OCI-LY3 (cell line): ENCODE measurements at regions not wholly inside any gene's neighbourhood (a gene's known extent, or its start where the extent isn't known, plus 50 kb on each side); places are given as distances from the start of the nearest gene placed in this dataset.
A peak's percentile ranks its signal among the peaks of the same experiment; 100 is the strongest.

ENCODE experiments used
- EZH2phosphoT487 ChIP-seq: fragments of 200-600 bp; shearing (Covaris generic); IDR thresholded peaks from 2 replicates; pipeline ENCODE4 v1.6.1; 2018; ENCODE audit warnings: antibody characterized with exemption, mixed run types, low read depth
- TF ChIP-seq, protein P1 (sequence below): fragments of 200-600, 300-600 bp; sonication (generic); IDR thresholded peaks from 2 replicates; pipeline ENCODE4 v1.5.1; 2014; ENCODE audit warnings: antibody characterized with exemption, low read length, low read depth

DNA sequence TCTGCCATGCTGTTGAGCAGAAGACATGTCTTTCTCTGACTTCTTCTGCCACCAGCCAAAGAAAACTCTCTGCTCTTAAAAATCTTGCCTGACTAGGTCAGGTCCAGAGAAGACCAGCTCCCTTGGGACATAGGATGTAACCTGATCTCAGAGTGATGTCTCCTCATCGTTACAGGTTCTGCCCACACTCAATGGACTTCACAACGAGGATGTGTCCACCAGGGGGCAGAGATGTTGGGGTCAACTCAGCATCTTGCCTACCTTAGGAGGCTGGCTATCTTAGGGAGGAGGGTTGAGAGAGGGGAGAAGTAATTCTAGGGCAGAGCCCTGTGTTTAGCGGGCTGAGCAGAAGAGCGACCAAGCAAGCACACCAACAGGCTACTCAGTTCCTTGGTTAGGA lies 207.6 kb upstream of the CDH4 start:
- TF ChIP-seq, protein P1, sequence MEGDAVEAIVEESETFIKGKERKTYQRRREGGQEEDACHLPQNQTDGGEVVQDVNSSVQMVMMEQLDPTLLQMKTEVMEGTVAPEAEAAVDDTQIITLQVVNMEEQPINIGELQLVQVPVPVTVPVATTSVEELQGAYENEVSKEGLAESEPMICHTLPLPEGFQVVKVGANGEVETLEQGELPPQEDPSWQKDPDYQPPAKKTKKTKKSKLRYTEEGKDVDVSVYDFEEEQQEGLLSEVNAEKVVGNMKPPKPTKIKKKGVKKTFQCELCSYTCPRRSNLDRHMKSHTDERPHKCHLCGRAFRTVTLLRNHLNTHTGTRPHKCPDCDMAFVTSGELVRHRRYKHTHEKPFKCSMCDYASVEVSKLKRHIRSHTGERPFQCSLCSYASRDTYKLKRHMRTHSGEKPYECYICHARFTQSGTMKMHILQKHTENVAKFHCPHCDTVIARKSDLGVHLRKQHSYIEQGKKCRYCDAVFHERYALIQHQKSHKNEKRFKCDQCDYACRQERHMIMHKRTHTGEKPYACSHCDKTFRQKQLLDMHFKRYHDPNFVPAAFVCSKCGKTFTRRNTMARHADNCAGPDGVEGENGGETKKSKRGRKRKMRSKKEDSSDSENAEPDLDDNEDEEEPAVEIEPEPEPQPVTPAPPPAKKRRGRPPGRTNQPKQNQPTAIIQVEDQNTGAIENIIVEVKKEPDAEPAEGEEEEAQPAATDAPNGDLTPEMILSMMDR: peak; percentile 24
- no peak for TF ChIP-seq EZH2phosphoT487
